ENCODE measurements at regions not wholly inside any gene's neighbourhood (a gene's known extent, or its start where the extent isn't known, plus 50 kb on each side); places are given as distances from the start of the nearest gene placed in this dataset.

GRCh38 chr22:49154433-49154832 is 673.2 kb downstream of the BRD1 start:
- Histone ChIP-seq H3K36me3 (ENCODE audit: insufficient read depth, low read length) (no peaks in the 10 kb centered on the region), H3K9me3 (ENCODE audit: low read depth, low read length) (no peaks in the 10 kb centered on the region), H3K27ac (no peak overlapping the region), H3K4me3 (no peak overlapping the region), H3K9ac (ENCODE audit: insufficient read length) (no peak overlapping the region)
- no peak for TF ChIP-seq FOXP2 (optimal IDR thresholded peaks at IDR 0.05; ENCODE audit: control extremely low read depth, extremely low read length, insufficient read depth)
- DNase-seq (ENCODE audit: low read depth, low spot score): no peak

GRCh38 chr22:49153921-49154320 is 673.8 kb downstream of the BRD1 start:
- Histone ChIP-seq H3K36me3 (ENCODE audit: insufficient read depth, low read length) (no peaks in the 10 kb centered on the region), H3K9ac (ENCODE audit: insufficient read length) (no peak overlapping the region), H3K27ac (no peak overlapping the region), H3K4me3 (no peak overlapping the region), H3K9me3 (ENCODE audit: low read depth, low read length) (no peaks in the 10 kb centered on the region)
- no peak for DNase-seq (ENCODE audit: low read depth, low spot score)
- no peak for TF ChIP-seq FOXP2 (optimal IDR thresholded peaks at IDR 0.05; ENCODE audit: control extremely low read depth, extremely low read length, insufficient read depth)
- no peak for TF ChIP-seq EZH2 (IDR thresholded peaks at IDR 0.05)
- TF ChIP-seq POLR2AphosphoS5 (IDR thresholded peaks at IDR 0.05; ENCODE audit: borderline replicate concordance, low read depth, low read length): no peak

GRCh38 chr22:49152939-49153770 is 674.5 kb downstream of the BRD1 start:
- no peaks in the 10 kb centered on the region for H3K9me3 ChIP-seq (ENCODE audit: low read depth, low read length)
- H3K4me3 ChIP-seq: no peak overlapping the region

GRCh38 chr22:49152127-49152938 is 675.3 kb downstream of the BRD1 start:
- Histone ChIP-seq H3K36me3 (ENCODE audit: insufficient read depth, low read length) (no peaks in the 10 kb centered on the region), H3K4me3 (no peak overlapping the region), H3K9me3 (ENCODE audit: low read depth, low read length) (no peaks in the 10 kb centered on the region), H3K27ac (no peak overlapping the region), H3K9ac (ENCODE audit: insufficient read length) (no peak overlapping the region)
- DNase-seq (ENCODE audit: low read depth, low spot score): no peak
- TF ChIP-seq POLR2AphosphoS5 (IDR thresholded peaks at IDR 0.05; ENCODE audit: borderline replicate concordance, low read depth, low read length): no peak
- no peak for TF ChIP-seq FOXP2 (optimal IDR thresholded peaks at IDR 0.05; ENCODE audit: control extremely low read depth, extremely low read length, insufficient read depth)
- TF ChIP-seq EZH2 (IDR thresholded peaks at IDR 0.05): no peak

More at GRCh38 chr22:49152939-49153770, 674.5 kb downstream of the BRD1 start:
- DNase-seq (ENCODE audit: low read depth, low spot score): no peak
- no peak overlapping the region for H3K9ac ChIP-seq (ENCODE audit: insufficient read length)
- H3K36me3 ChIP-seq (ENCODE audit: insufficient read depth, low read length): no peaks in the 10 kb centered on the region
- TF ChIP-seq POLR2AphosphoS5 (IDR thresholded peaks at IDR 0.05; ENCODE audit: borderline replicate concordance, low read depth, low read length) (no peak), EZH2 (IDR thresholded peaks at IDR 0.05) (no peak), FOXP2 (optimal IDR thresholded peaks at IDR 0.05; ENCODE audit: control extremely low read depth, extremely low read length, insufficient read depth) (no peak)
- no peak overlapping the region for H3K27ac ChIP-seq

- Histone ChIP-seq H3K27ac (no peak overlapping the region), H3K9me3 (ENCODE audit: low read depth, low read length) (no peaks in the 10 kb centered on the region), H3K4me3 (no peak overlapping the region), H3K36me3 (ENCODE audit: insufficient read depth, low read length) (no peaks in the 10 kb centered on the region), H3K9ac (ENCODE audit: insufficient read length) (no peak overlapping the region)
- no peak for TF ChIP-seq FOXP2 (optimal IDR thresholded peaks at IDR 0.05; ENCODE audit: control extremely low read depth, extremely low read length, insufficient read depth)
- DNase-seq (ENCODE audit: low read depth, low spot score): no peak
Observed at GRCh38 chr22:49151256-49152126, 676.2 kb downstream of the BRD1 start.

- Histone ChIP-seq H3K27ac (no peak overlapping the region), H3K9me3 (ENCODE audit: low read depth, low read length) (no peaks in the 10 kb centered on the region)
Observed at GRCh38 chr22:49150801-49151221, 676.9 kb downstream of the BRD1 start.

GRCh38 chr22:49149721-49150608 is 677.7 kb downstream of the BRD1 start:
- Histone ChIP-seq H3K36me3 (ENCODE audit: insufficient read depth, low read length) (no peaks in the 10 kb centered on the region), H3K9ac (ENCODE audit: insufficient read length) (no peak overlapping the region), H3K27ac (no peak overlapping the region), H3K9me3 (ENCODE audit: low read depth, low read length) (no peaks in the 10 kb centered on the region), H3K4me3 (no peak overlapping the region)
- DNase-seq (ENCODE audit: low read depth, low spot score): no peak
- TF ChIP-seq FOXP2 (optimal IDR thresholded peaks at IDR 0.05; ENCODE audit: control extremely low read depth, extremely low read length, insufficient read depth) (no peak), EZH2 (IDR thresholded peaks at IDR 0.05) (no peak), POLR2AphosphoS5 (IDR thresholded peaks at IDR 0.05; ENCODE audit: borderline replicate concordance, low read depth, low read length) (no peak)

More at GRCh38 chr22:49150801-49151221, 676.9 kb downstream of the BRD1 start:
- H3K4me3 ChIP-seq: no peak overlapping the region
- TF ChIP-seq EZH2 (IDR thresholded peaks at IDR 0.05) (no peak), FOXP2 (optimal IDR thresholded peaks at IDR 0.05; ENCODE audit: control extremely low read depth, extremely low read length, insufficient read depth) (no peak), POLR2AphosphoS5 (IDR thresholded peaks at IDR 0.05; ENCODE audit: borderline replicate concordance, low read depth, low read length) (no peak)
- no peak overlapping the region for H3K9ac ChIP-seq (ENCODE audit: insufficient read length)
- no peak for DNase-seq (ENCODE audit: low read depth, low spot score)
- no peaks in the 10 kb centered on the region for H3K36me3 ChIP-seq (ENCODE audit: insufficient read depth, low read length)
